Kidney (tissue), 13 donors: ENCODE measurements at regions not wholly inside any gene's neighbourhood (a gene's known extent, or its start where the extent isn't known, plus 50 kb on each side); places are given as distances from the start of the nearest gene placed in this dataset.

Experiments used
- DNase-seq, 5 donors: peaks; one replicate each; pipeline ENCODE4 v3.0.0-alpha.2; 2013 to 2020
- FAIRE-seq: peaks from 2 replicates; lab custom pipeline; 2012; peaks lifted over from hg19 to GRCh38; lab: Jason Lieb, UNC
- H3K27ac ChIP-seq, 2 donors: one replicate each; pipeline ENCODE4 v1.7.0; 2013; ENCODE audit warnings: low read depth in 2 of 2, low read length in 2 of 2, inconsistent platforms in 1 of 2
- H3K27me3 ChIP-seq: one replicate; pipeline ENCODE4 v1.7.1; 2013; ENCODE audit warnings: low read length, inconsistent platforms; ENCODE audit not compliant: control insufficient read depth, insufficient read depth
- H3K36me3 ChIP-seq, 3 donors: one replicate each; pipeline versions ENCODE4 v1.7.0 to v1.7.1; 2013; ENCODE audit warnings: low read length in 3 of 3, control low read depth in 1 of 3, inconsistent platforms in 1 of 3; ENCODE audit not compliant: insufficient read depth in 3 of 3, control insufficient read depth in 2 of 3
- H3K4me1 ChIP-seq, 3 donors: one replicate each; pipeline versions ENCODE4 v1.7.0 to v1.7.1; 2013; ENCODE audit warnings: low read length in 3 of 3, inconsistent platforms in 1 of 3, low read depth in 1 of 3; ENCODE audit not compliant: control insufficient read depth in 2 of 3, insufficient read depth in 2 of 3
- H3K4me3 ChIP-seq, 3 donors: one replicate each; pipeline versions ENCODE4 v1.7.0 to v1.8.1; 2013; ENCODE audit warnings: low read length in 3 of 3, control low read depth in 1 of 3, inconsistent platforms in 1 of 3
- H3K9ac ChIP-seq, 3 donors: one replicate each; pipeline versions ENCODE4 v1.7.0 to v1.7.1; 2013; ENCODE audit warnings: low read length in 3 of 3, control low read depth in 1 of 3, inconsistent platforms in 1 of 3
- H3K9me3 ChIP-seq, 3 donors: one replicate each; pipeline versions ENCODE4 v1.7.0 to v1.7.1; 2013; ENCODE audit warnings: low read length in 3 of 3, control low read depth in 1 of 3, inconsistent platforms in 1 of 3; ENCODE audit not compliant: control insufficient read depth in 2 of 3, insufficient read depth in 1 of 3
- intact Hi-C: fragments of 100-400 bp; cut with DNase I; formaldehyde crosslinking; loops from one replicate; pipeline ENCODE4 v1.11.1; 2022
- TF ChIP-seq, protein P1 (sequence below): IDR thresholded peaks from 3 replicates; pipeline ENCODE4 v1.5.1; 2012; ENCODE audit warnings: mild to moderate bottlenecking, moderate library complexity, borderline replicate concordance; ENCODE audit not compliant: insufficient read depth; ENCODE audit errors: extremely low read depth
- donor health status: control.
- donor health status: control.
- donor health status: control.
- donor health status: control.
- donor health status: control.
- donor health status: DM: yes; HTN: yes; CAD: no.
- donor health status: Normal renal cell carcinoma (clear cell type).

DNA sequence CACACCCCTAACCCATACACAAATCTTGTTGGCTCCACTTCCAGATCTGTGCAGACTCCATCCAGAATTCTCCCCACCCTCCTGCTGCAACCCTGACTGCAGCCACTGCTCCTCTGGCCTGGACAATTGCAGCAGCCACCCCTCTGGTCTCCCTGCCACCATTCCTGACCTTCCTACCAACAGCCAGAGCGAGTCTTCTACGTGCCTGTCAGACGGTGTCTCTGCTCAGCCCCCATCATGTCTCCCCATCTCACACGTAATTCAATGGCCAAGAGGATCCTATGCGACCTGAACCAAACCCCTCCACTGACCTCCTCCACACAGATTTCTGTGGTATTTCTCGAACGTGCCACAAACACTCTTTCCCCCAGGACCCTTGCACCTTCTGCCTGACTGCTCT lies 103.3 kb downstream of the TPRA1 start:
- TF ChIP-seq, protein P1, sequence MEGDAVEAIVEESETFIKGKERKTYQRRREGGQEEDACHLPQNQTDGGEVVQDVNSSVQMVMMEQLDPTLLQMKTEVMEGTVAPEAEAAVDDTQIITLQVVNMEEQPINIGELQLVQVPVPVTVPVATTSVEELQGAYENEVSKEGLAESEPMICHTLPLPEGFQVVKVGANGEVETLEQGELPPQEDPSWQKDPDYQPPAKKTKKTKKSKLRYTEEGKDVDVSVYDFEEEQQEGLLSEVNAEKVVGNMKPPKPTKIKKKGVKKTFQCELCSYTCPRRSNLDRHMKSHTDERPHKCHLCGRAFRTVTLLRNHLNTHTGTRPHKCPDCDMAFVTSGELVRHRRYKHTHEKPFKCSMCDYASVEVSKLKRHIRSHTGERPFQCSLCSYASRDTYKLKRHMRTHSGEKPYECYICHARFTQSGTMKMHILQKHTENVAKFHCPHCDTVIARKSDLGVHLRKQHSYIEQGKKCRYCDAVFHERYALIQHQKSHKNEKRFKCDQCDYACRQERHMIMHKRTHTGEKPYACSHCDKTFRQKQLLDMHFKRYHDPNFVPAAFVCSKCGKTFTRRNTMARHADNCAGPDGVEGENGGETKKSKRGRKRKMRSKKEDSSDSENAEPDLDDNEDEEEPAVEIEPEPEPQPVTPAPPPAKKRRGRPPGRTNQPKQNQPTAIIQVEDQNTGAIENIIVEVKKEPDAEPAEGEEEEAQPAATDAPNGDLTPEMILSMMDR, result no peak
- Histone ChIP-seq H3K27ac (no peak overlapping the region), H3K9ac (no peak overlapping the region), H3K4me3 (no peak overlapping the region), H3K4me1 (no peaks in the 10 kb centered on the region), H3K9me3 (no peaks in the 10 kb centered on the region), H3K36me3 (no peaks in the 10 kb centered on the region), H3K27me3 (no peaks in the 10 kb centered on the region)
- FAIRE-seq (no peak), DNase-seq (peak in 1 of 5 donors; percentile 4)
- intact Hi-C loops, result no loop called here

DNA sequence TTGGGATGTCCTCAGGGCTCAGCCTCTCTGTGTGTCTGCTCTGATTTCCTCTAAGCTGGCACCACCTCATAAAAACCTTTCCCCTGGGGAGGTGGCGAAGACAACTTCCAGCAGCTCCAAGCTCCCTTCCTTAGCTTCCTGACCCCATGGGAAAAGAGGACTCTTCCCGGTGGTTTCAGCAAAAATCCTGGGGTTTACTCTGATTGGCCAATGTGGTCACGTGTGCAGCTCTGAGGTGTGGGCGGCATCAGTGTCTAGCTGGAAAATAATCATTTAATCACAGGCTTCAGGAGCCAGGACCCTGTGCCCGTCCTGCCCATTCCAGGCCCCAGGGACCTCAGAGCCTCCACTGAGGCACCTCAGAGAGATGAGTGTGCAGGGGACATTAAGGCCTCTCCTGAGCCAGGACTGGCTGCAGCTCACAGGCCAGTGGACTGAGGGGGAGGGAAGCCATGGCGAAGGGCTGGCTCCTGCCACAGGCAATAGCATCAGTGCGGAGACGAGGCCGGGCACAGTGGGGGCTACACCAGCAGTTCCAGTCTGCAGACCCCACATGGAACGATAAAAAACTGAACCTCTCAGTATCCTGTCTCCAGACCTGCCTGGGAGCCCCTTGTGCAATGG lies 104.1 kb downstream of the TPRA1 start:
- Histone ChIP-seq H3K9ac (no peak overlapping the region), H3K36me3 (no peaks in the 10 kb centered on the region), H3K27ac (no peak overlapping the region), H3K4me1 (no peaks in the 10 kb centered on the region), H3K9me3 (no peaks in the 10 kb centered on the region), H3K4me3 (no peak overlapping the region), H3K27me3 (no peaks in the 10 kb centered on the region)
- intact Hi-C loops, result no loop called here
- DNase-seq (peak in 2 of 5 donors; percentile 3 to 5), FAIRE-seq (no peak)
- TF ChIP-seq, protein P1, result no peak

DNA sequence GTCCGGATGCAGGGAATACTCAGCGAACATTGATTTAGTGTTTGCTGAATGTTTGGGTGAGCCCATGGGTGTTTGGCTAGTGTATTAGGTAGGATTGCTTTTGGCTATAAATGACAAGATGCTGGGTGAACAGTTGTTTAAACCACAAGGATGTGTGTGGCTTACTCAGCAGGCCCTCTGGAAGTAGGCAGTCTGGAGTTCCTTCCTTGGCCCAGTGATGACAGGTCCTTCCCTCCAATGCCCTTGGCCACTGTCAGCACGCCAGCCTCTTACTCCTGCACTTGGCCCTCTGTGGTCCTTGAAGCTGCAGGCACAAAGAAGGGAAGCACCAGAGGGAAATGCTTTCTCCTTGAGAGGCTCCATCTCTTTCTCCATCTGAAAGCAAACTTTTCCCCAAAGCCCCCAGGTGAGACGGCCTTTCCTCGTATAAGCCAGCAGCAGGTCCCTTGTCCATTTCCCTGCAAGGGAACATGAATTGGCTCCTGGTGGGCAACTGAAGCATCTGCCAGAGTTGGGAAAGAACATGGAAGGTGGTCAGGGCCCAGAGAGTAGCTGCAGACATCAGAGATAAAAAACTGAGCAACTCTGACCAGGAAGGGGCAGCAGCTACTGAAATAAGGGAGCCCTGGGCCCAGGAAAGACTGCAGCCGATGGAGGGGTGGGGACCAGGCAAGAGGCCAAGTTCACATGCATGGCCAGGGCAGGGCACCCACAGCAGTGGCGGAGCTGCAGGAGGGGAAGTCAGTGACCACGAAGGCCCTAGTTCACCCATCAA lies 105.0 kb downstream of the TPRA1 start:
- peak in 2 of 5 donors; percentile 4 to 12 for DNase-seq

More for the DNA sequence above, 105.0 kb downstream of the TPRA1 start:
- Histone ChIP-seq H3K9ac (no peak overlapping the region), H3K9me3 (no peaks in the 10 kb centered on the region), H3K4me1 (no peaks in the 10 kb centered on the region), H3K27me3 (no peaks in the 10 kb centered on the region), H3K36me3 (no peaks in the 10 kb centered on the region), H3K27ac (no peak overlapping the region), H3K4me3 (no peak overlapping the region)
- TF ChIP-seq, protein P1, result no peak
- no peak for FAIRE-seq
- intact Hi-C loops, result no loop called here
